Activated effector memory CD4-positive, alpha-beta T cell treated with anti-CD3 and anti-CD28 coated beads, Interleukin-2, amount 50 U/mL, for 16 hours (primary cell): ENCODE measurements at regions not wholly inside any gene's neighbourhood (a gene's known extent, or its start where the extent isn't known, plus 50 kb on each side); places are given as distances from the start of the nearest gene placed in this dataset.

Experiments
- DNase-seq: peaks from one replicate; pipeline ENCODE4 v3.0.0-alpha.2; 2020

DNA sequence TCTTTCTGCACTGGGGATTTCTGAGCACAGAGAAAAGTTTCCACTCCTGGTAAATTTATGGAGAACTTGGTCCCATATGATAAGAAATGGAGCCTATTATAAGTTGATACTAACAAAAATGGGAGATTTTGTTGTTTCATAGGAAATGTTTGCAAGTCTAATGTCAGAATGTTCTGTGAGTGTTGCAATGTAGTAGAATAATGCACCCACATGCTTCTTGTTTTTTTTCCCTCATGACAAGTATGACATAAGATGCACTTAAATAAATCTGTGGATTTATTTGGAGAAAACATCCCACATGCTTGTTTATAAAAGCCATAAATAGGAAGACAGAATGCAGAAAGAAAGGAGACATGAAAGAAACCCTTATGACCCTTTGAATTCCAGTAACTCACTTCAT lies 50.8 kb upstream of the KCNJ6 start:
- no peak for DNase-seq

DNA sequence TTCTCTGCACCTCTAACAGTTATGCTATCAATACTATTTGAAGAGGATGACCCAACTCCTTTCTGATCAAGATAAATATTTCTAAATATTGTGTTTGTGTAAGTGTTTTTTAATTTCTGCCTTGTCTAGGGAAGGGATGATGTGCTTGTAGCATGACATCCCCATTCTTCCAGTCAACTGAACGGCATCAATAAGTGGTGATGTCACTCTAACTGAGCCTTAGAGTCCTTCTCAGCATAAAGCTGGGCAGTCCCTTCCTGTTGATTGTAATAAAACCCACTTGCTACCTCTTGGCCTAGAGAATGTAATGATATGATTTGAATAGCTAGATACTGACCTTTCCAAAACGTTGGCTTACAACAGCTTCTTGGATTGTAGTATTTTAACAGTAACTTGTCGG lies 52.5 kb upstream of the KCNJ6 start:
- DNase-seq: no peak

- DNase-seq: no peak
Observed at GRCh38 chr21:37970548-37970947, 54.3 kb upstream of the KCNJ6 start.

GRCh38 chr21:37971390-37971950 lies 55.2 kb upstream of the KCNJ6 start:
- DNase-seq: no peak

DNA sequence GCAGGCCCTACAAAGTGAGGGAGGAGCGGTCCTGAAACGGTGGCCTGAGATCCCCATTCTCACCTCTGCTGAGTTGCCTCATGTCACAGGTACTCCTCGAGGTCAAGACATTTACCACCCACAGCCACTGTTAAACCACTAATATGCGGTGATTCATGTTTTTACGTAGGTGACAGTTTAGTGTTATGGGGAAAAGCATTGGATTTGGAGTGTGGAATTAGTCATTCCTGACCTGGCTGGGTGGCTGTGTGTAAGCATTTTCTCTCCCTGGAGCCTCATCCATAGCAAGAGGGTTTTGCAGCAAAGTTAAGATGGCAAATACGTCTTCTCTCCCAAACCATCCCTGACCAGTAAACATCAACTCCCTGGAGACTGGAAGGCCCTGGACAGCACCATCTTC lies 57.8 kb upstream of the KCNJ6 start:
- no peak for DNase-seq

DNA sequence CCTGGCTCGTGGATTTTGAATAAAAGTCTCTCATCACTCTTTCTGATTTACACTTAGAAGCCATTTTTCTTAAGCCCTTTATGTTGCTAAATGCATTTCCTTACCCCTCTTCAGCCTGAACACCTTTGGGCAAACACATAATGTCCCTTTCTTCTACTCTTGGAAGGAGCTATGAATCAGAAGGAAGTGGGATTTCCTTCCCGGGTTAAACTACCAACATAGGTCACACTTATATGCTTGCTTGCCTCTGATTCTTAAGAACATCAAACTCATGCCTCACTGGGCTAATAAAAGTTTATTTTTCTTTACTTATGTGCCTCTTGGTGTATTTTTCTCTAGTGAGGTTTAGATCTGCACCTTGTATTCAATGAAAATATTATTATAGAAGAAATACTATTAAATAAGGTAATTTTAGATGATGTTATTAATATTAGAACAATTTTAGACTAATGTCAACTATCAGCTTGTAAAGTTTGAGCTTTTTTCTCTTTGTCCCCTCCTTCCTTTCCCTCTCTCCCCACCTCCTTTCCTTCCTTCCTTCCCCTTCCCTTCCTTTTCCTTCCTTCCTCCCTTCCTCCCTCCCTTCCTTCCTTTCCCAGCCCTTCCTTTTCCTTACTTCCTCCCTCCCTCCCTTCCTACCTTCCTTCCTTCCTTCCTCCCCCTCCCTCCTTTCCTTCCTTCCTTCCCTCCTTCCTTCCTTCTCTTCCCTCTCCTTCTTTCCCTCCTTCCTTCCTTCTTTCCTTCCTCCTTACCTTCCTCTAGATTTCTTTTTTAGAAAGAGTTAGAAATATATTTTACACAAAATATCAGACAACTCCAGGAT lies 66.5 kb upstream of the KCNJ6 start:
- DNase-seq: no peak

DNA sequence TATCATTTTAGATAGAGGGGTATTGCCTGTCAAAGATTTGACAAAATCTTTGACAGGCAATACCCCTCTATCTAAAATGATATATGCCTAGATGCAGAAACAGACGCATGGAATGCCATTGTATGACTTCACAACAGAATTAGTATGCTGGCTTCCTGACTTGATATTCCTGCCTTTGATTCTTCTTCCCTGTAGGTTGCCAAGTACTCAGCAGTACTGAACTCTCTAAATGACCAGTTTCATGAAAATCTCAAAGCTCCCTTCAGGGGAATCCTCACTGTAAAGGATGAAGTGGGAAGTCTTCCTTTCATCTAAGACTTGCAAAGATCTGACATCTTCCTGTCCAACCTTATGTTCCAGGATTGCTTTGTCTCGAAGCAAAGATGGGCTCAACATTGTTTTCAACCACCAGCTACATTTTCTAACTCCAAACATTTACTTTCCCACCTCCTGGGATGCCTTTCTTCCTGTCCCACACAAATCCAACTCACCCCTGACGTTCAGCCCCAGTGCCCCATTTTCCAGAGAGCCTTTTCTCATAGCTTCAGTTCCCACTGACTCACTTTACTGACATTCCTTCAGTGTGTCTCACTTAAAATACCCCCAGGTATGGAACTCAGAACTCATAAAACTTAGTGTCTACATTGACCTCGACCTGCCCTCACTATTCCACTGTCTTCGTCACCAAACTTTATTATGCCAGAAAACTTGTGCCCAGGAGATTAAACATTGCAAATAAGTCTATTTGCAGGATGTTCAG lies 67.3 kb upstream of the KCNJ6 start:
- DNase-seq: no peak

- no peak for DNase-seq
Observed at GRCh38 chr21:37984416-37984815, 68.2 kb upstream of the KCNJ6 start.

DNA sequence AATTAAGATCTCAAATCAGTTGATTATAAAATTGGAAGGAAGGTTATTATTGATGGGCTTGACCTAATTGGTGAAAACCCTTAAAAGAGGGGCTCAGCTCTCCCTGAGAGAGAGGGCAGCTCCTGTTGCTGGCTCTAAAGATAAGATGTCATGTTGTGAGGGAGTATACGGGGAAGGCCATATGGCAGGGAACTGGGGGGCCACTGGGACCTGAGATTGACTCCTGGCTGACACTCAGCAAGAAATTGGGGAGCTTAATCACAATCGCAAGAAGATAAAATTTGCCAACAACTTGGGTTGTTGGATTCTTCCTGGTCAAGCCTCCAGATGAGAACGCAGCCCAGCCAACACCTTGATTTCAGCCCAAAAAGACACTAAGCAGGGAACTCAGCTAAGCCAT lies 69.7 kb upstream of the KCNJ6 start:
- no peak for DNase-seq

DNA sequence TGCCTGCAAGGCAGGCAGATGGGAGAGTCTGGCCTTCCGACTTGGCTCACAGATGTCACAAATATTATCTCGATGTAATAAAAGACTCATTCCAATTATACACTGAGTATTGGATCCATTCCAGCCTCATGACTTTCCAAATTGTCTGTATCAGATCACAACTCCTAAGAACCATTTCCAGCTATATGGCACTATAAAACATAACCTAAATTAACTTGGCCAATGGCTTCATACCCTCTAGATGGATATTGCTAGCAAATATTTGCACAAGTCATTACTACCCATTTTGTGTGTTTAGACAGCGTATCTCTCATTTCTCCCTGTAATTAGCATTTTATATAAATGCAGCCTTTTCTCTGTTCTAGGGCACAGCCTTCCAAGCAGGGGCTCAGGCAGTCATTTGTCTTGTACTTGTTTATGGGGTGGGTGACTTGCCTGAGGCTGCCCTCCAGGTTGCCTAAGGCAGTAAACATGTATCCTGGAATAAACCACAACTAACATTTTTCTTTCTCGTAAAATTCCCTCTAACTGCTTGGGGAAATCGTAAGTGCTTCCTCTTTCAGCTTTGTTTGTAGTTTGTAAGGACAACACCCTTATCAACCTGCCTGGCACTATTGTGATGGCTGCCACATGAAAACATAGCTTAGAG lies 70.6 kb upstream of the KCNJ6 start:
- no peak for DNase-seq

- no peak for DNase-seq
Observed at GRCh38 chr21:37987668-37988067, 71.4 kb upstream of the KCNJ6 start.

DNA sequence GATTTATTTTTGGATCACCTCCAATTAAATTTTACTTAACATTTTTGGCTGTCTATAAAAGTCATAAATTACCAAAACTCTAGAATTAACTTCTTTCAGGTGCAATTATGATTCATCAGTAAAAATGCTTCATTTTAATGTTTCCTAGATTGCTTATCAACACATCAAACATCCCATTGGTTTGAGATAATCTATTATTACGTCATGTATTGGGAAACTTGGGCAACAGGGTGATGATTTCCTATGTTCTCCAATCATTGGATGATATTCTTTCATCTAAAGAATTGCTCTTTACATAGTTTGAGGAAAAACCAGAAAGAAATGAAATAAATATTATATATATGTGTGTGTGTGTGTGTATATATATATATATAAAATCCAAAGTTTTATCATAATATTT lies 76.8 kb upstream of the KCNJ6 start:
- no peak for DNase-seq

- DNase-seq: no peak
Observed at GRCh38 chr21:37994211-37994610, 78.0 kb upstream of the KCNJ6 start.

DNA sequence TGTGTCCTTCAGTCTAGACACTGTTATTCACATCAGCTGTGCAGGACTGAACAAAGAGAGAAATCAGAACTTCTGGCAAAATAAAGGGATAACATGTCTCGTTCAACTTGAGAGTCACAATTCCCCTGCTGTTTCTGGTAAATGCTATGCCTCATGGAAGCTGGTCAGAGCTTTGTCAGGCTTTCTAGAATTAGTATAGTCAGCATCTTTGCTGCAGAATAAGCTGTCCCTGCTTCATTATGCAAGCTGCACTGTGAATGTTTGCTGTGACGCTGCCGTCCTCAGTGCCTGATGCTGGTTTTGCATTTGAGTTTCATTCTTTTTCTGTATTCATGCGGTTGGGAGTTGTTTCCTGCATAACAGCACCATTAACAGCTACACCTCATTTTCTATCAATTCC lies 96.4 kb upstream of the KCNJ6 start:
- DNase-seq: no peak

DNA sequence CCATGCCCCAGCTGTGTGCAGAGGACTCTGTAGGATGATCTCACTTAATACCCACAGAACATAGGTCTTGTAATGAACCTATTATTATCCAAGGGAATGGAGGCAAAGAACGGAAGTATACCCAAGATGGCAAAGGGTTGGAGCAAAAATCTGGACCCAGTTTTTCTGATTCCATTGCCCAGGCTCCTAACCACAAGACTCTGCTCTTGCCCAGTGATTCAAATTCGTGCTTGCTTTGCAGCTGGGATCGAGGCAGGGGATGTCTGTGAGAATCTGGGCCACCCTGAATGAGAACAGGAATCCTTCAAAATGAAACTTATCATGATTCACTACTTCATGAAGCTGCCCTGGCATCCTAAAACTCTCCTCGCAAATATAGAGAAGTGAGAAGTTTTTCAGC lies 97.5 kb upstream of the KCNJ6 start:
- DNase-seq: no peak

GRCh38 chr21:38014298-38014697 lies 98.0 kb upstream of the KCNJ6 start:
- no peak for DNase-seq

- no peak for DNase-seq
Observed at GRCh38 chr21:38027901-38028498, 111.7 kb upstream of the KCNJ6 start.

- no peak for DNase-seq
Observed at GRCh38 chr21:38032082-38032801, 116.0 kb upstream of the KCNJ6 start.

DNA sequence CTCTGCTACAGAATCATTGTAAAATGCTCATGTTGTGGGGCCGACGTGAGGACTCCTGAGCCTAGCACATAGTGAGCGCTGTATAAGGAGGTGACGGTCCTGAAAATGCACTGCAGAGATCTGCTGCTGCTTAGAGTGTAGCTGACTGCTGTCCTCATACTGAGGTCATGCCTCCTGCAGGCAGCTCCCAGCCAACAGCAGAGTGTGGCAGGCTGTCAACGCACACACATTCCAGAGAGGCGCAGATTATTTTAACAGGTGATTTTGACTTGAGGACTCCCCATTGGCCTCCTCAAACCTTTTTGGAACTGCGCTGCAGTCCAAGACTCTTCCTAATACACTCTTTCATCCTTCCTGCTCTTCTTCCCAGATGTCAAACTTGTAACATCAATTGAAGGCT lies 119.8 kb upstream of the KCNJ6 start:
- no peak for DNase-seq

GRCh38 chr21:38037416-38037815 lies 121.2 kb upstream of the KCNJ6 start:
- no peak for DNase-seq

- DNase-seq: no peak
Observed at GRCh38 chr21:38039369-38039768, 123.1 kb upstream of the KCNJ6 start.

- DNase-seq: no peak
Observed at GRCh38 chr21:38039841-38040240, 123.6 kb upstream of the KCNJ6 start.

DNA sequence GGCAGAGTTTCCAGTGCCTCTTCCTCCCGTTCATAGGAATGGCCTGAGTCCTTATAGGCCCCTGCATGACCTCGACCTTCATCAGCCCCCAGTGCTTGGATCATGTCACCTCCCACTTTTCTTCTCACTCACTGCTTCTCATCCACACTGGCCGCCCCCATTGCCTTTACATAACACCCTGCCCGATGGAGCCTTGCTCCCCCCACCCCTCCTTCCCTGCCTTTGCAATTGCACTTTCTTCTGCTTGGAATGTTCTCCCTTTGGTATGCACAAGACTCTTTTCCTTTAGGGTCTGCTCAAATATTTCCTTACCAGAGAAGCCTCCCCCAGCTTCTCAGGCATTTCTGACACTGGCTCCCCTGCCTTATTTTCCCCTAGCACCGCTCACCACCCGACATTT lies 125.2 kb upstream of the KCNJ6 start:
- no peak for DNase-seq
